T-cell (primary cell): ENCODE measurements at regions not wholly inside any gene's neighbourhood (a gene's known extent, or its start where the extent isn't known, plus 50 kb on each side); places are given as distances from the start of the nearest gene placed in this dataset.

Experiments
- ATAC-seq, 4 experiments: fragments of 200-7000 bp in 3 of 4; fragments of 150-1000 bp in 1 of 4; cut with Tn5 transposase; replicated peaks in 1 of 4; 1 replicate in 3 of 4; 2 replicates in 1 of 4; pipeline ENCODE4 v1.10.0; 2021; ENCODE audit warnings: moderate library complexity in 3 of 4, mild to moderate bottlenecking in 2 of 4, moderate number of reproducible peaks in 1 of 4
- CTCF ChIA-PET, 2 donors: fragments of 300-600 bp; sonication (Branson Sonifier 250); formaldehyde crosslinking; loops; one replicate each; lab custom pipeline; 2022; ENCODE audit warnings: antibody characterized with exemption in 2 of 2; lab: Charles Lee
- POLR2A ChIA-PET, 2 donors: fragments of 300-600 bp; sonication (Branson Sonifier 250); formaldehyde crosslinking; loops; one replicate each; lab custom pipeline; 2022; ENCODE audit warnings: antibody characterized with exemption in 2 of 2; lab: Charles Lee
- DNase-seq, 35 experiments: peaks; one replicate each; pipeline versions ENCODE4 v3.0.0 to v3.0.0-alpha.2; 2013 to 2023
- H3K27ac ChIP-seq: one replicate; pipeline ENCODE4 v1.5.1; 2013; ENCODE audit warnings: low read length
- H3K27me3 ChIP-seq, 2 experiments: replicated peaks in 1 of 2; 1 replicate in 1 of 2; 2 replicates in 1 of 2; pipeline versions ENCODE4 v1.6.1 to v1.7.0; 2013; ENCODE audit warnings: low read length in 1 of 2, mixed read lengths in 1 of 2; ENCODE audit not compliant: control insufficient read depth in 2 of 2, insufficient read depth in 2 of 2; ENCODE audit errors: extremely low read depth in 1 of 2
- H3K36me3 ChIP-seq, 2 donors: 1 replicate in 1 of 2; 2 replicates in 1 of 2; pipeline versions ENCODE4 v1.6.1 to v1.7.0; 2013; ENCODE audit warnings: low read length in 1 of 2; ENCODE audit not compliant: control insufficient read depth in 2 of 2, insufficient read depth in 1 of 2; ENCODE audit errors: extremely low read depth in 1 of 2
- H3K4me1 ChIP-seq, 2 experiments: 1 replicate in 1 of 2; 2 replicates in 1 of 2; pipeline versions ENCODE4 v1.6.1 to v1.7.0; 2013; ENCODE audit warnings: low read length in 2 of 2, mixed read lengths in 1 of 2; ENCODE audit not compliant: insufficient read depth in 2 of 2, control insufficient read depth in 1 of 2; ENCODE audit errors: extremely low read depth in 1 of 2
- H3K4me3 ChIP-seq, 2 donors: 1 replicate in 1 of 2; 2 replicates in 1 of 2; pipeline versions ENCODE4 v1.5.1 to v1.7.0; 2013; ENCODE audit warnings: mild to moderate bottlenecking in 2 of 2, low read length in 1 of 2, moderate library complexity in 1 of 2; ENCODE audit not compliant: control insufficient read depth in 1 of 2; ENCODE audit errors: extremely low read depth in 1 of 2
- H3K9me3 ChIP-seq: 2 replicates; pipeline ENCODE4 v1.7.0; 2013
- H3K27ac Mint-ChIP-seq, 2 donors: one replicate each; pipeline ENCODE4 v1.8.0; 2020 to 2021; ENCODE audit warnings: mild to moderate bottlenecking in 2 of 2, mixed read lengths in 2 of 2
- H3K27me3 Mint-ChIP-seq, 2 donors: one replicate each; pipeline ENCODE4 v1.8.0; 2021 to 2022; ENCODE audit warnings: mixed read lengths in 2 of 2
- H3K36me3 Mint-ChIP-seq: one replicate; pipeline ENCODE4 v1.8.0; 2021; ENCODE audit warnings: mixed read lengths
- H3K4me1 Mint-ChIP-seq, 3 donors: one replicate each; pipeline ENCODE4 v1.8.0; 2020 to 2022; ENCODE audit warnings: mixed read lengths in 3 of 3, mild to moderate bottlenecking in 1 of 3
- H3K4me3 Mint-ChIP-seq, 3 donors: one replicate each; pipeline ENCODE4 v1.8.0; 2020 to 2022; ENCODE audit warnings: mild to moderate bottlenecking in 3 of 3, mixed read lengths in 3 of 3, moderate library complexity in 3 of 3
- H3K9me3 Mint-ChIP-seq, 3 donors: one replicate each; pipeline ENCODE4 v1.8.0; 2020 to 2022; ENCODE audit warnings: mixed read lengths in 3 of 3
- WGBS: methylation state at CpG from one replicate; pipeline ENCODE4 v1.1.5; 2013; ENCODE audit warnings: missing lambda C conversion rate; ENCODE audit not compliant: insufficient coverage; 5-methylcytosine and 5-hydroxymethylcytosine counted together

- no peak overlapping the region for H3K4me3 Mint-ChIP-seq
- H3K9me3 Mint-ChIP-seq = peaks cover 0 to 9% (median 4%) of the 10 kb centered on the region in 3 donors
- no peak for ATAC-seq
- H3K4me3 ChIP-seq = no peak overlapping the region
- 51% methylated on average over 4 of the region's 4 CpGs for WGBS
- no peaks in the 10 kb centered on the region for H3K9me3 ChIP-seq
- no peaks in the 10 kb centered on the region for H3K36me3 Mint-ChIP-seq
- H3K27me3 Mint-ChIP-seq = no peaks in the 10 kb centered on the region
- no peak overlapping the region for H3K27ac ChIP-seq
- POLR2A ChIA-PET = no interaction called here
- H3K4me1 ChIP-seq = no peaks in the 10 kb centered on the region
- no peaks in the 10 kb centered on the region for H3K36me3 ChIP-seq
- no peak overlapping the region for H3K27ac Mint-ChIP-seq
- CTCF ChIA-PET = no interaction called here
- DNase-seq = no peak
- no peaks in the 10 kb centered on the region for H3K27me3 ChIP-seq
- H3K4me1 Mint-ChIP-seq = no peaks in the 10 kb centered on the region
These were observed 821.3 kb upstream of the TMEM132C start for GRCh38 chr12:127445581-127446139.

DNA sequence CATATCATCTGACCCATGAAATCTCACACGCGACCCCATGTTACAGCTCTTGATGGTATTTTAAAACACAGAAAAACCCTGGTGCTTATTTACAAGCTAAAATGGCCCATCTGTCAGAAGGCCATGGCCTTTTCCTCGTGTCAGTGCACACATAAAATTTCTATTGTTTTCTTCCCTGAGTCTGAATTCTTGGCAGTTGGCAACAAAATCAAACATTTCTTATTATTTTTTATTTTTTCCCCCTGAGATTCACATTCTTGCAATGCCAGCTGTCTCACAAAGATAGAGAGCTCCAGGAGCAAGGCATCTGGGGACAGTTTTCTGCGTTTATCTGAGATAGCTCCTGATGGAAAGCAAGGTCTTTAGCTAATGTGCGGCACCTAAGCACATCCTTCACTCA, 818.1 kb upstream of the TMEM132C start:
- no peaks in the 10 kb centered on the region for H3K36me3 ChIP-seq
- Mint-ChIP-seq H3K27me3 (peaks cover 0 to 4% of the 10 kb centered on the region in 2 donors), H3K4me1 (no peaks in the 10 kb centered on the region), H3K36me3 (no peaks in the 10 kb centered on the region), H3K27ac (no peak overlapping the region), H3K9me3 (peaks cover 0 to 4% (median 0%) of the 10 kb centered on the region in 3 donors), H3K4me3 (no peak overlapping the region)
- H3K4me3 ChIP-seq = no peak overlapping the region
- ATAC-seq = no peak
- no peak for DNase-seq
- ChIA-PET CTCF (no interaction called here), POLR2A (interaction anchor here in 1 of 2 donors (0.7 kb wide), 1 partner anchor 1454 kb away, joined by 3 read pairs; no protein-coding TSS in a partner anchor)
- H3K9me3 ChIP-seq = no peaks in the 10 kb centered on the region
- H3K4me1 ChIP-seq = no peaks in the 10 kb centered on the region
- no peak overlapping the region for H3K27ac ChIP-seq
- no peaks in the 10 kb centered on the region for H3K27me3 ChIP-seq
- WGBS = 77% methylated on average over 3 of the region's 5 CpGs

GRCh38 chr12:127450826-127451225, 816.1 kb upstream of the TMEM132C start:
- Histone ChIP-seq H3K4me3 (no peak overlapping the region), H3K36me3 (no peaks in the 10 kb centered on the region), H3K27ac (no peak overlapping the region), H3K27me3 (peaks cover 0 to 16% of the 10 kb centered on the region in 2 experiments), H3K9me3 (no peaks in the 10 kb centered on the region), H3K4me1 (no peaks in the 10 kb centered on the region)
- no peak overlapping the region for H3K27ac Mint-ChIP-seq
- H3K36me3 Mint-ChIP-seq = no peaks in the 10 kb centered on the region
- WGBS = no CpG with 5 or more reads among the region's 2 CpGs
- H3K9me3 Mint-ChIP-seq = no peaks in the 10 kb centered on the region
- ATAC-seq (no peak), DNase-seq (no peak)
- H3K4me1 Mint-ChIP-seq = no peaks in the 10 kb centered on the region
- no peak overlapping the region for H3K4me3 Mint-ChIP-seq
- CTCF ChIA-PET = no interaction called here
- H3K27me3 Mint-ChIP-seq = peaks cover 12 to 16% of the 10 kb centered on the region in 2 donors
- POLR2A ChIA-PET = no interaction called here

DNA sequence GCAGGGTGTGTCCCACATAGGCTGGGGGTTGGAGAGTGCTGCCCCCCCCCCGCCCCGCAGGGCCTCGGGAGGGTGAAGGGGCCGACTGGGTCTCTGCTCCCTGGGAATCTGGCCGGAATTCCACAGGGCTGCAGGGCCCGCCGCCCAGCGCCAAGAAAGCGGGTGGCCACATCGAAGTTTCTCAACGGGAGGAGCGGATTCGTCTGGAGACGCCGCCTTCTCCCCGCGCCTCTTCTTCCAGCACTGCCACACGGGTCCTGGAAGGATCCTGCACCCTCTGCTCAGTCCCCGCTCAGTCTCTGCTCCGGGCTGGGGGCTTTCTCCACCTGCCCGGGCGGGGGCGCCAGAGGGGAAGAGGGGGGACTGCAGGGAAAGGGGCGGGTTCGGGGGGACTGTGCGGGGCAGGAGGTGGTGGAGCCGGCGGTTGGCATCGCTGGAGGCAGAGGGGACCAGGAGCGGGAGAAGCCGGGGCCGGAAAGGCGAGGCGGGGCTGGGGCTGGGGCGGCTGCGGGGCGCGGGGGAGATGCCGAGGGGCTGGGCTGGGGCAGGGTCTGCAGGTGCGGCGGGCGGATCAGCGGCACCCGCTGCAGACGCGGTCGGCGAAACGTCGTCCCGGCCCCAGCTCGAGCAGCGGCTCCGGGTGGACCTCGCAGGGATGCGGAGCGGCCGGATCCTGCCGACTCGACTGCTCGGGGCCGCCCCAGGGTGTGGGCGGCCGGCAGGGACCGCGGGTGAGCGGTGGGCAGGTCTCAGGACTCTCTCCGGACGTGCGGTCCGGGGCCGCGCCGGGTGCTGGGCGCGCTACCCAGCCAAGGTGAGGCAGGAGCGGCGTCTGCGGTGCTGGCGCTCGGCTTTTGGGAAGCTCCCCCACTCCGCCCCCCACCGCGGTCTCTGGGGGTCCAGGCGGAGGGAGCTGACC, 811.4 kb upstream of the TMEM132C start:
- H3K27me3 ChIP-seq = peaks cover 0 to 24% of the 10 kb centered on the region in 2 experiments
- POLR2A ChIA-PET = no interaction called here
- H3K4me1 ChIP-seq = no peaks in the 10 kb centered on the region
- WGBS = 15% methylated on average over 80 of the region's 85 CpGs
- no peak overlapping the region for H3K27ac ChIP-seq
- Mint-ChIP-seq H3K4me1 (no peaks in the 10 kb centered on the region), H3K4me3 (no peak overlapping the region), H3K36me3 (no peaks in the 10 kb centered on the region), H3K9me3 (no peaks in the 10 kb centered on the region), H3K27ac (no peak overlapping the region), H3K27me3 (peaks cover 16 to 21% of the 10 kb centered on the region in 2 donors)
- H3K9me3 ChIP-seq = no peaks in the 10 kb centered on the region
- ATAC-seq = no peak
- no peak overlapping the region for H3K4me3 ChIP-seq
- DNase-seq = no peak
- no peaks in the 10 kb centered on the region for H3K36me3 ChIP-seq
- CTCF ChIA-PET = no interaction called here

DNA sequence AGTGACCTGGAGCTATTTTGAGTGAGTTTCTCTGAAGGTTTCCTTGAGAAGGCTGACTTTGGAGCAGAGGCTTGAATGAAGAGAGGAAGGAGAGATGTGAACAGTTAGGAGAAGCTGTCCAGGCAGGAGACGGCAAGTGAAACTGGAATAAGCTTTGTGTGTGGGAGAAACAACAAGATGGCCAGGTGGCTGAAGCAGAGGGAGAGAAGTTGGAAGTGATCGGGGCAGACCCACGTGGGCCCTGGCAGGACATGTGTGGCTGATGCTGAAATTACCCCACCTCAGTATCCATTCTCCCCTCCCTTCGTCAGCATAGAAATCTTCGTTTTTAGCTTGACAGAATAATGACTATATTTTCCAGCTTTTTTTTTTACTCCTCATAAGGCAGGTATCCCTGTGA, 809.2 kb upstream of the TMEM132C start:
- POLR2A ChIA-PET = no interaction called here
- no peaks in the 10 kb centered on the region for H3K4me1 ChIP-seq
- CTCF ChIA-PET = no interaction called here
- Mint-ChIP-seq H3K27ac (no peak overlapping the region), H3K27me3 (peaks cover 16 to 21% of the 10 kb centered on the region in 2 donors), H3K4me3 (no peak overlapping the region), H3K36me3 (no peaks in the 10 kb centered on the region), H3K4me1 (no peaks in the 10 kb centered on the region), H3K9me3 (no peaks in the 10 kb centered on the region)
- H3K27me3 ChIP-seq = peaks cover 0 to 24% of the 10 kb centered on the region in 2 experiments
- DNase-seq (no peak), ATAC-seq (no peak)
- WGBS = 74% methylated on average over 3 of the region's 5 CpGs
- H3K36me3 ChIP-seq = no peaks in the 10 kb centered on the region
- no peak overlapping the region for H3K4me3 ChIP-seq
- H3K27ac ChIP-seq = no peak overlapping the region
- no peaks in the 10 kb centered on the region for H3K9me3 ChIP-seq

DNA sequence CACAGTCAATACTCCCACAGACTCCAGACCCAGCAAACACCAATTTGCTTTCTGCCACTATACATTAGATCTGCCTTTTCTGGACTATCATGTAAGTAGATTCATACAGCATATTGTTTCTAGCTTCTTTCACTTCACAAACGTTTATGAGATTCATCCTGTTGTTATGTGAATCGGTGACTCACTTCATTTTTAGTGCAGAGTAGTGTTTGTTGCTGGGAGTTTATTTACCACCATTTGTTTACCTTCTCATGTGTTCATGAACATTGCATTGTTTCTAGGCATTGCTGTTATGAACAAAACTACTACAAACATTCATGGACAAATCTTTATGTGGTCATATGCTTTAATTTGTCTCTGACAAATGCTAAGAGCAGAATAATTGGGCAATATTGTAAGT, 807.8 kb upstream of the TMEM132C start:
- Mint-ChIP-seq H3K4me3 (no peak overlapping the region), H3K9me3 (peaks cover 0 to 2% (median 0%) of the 10 kb centered on the region in 3 donors), H3K36me3 (no peaks in the 10 kb centered on the region), H3K27me3 (peaks cover 15% of the 10 kb centered on the region in 2 donors), H3K27ac (no peak overlapping the region), H3K4me1 (no peaks in the 10 kb centered on the region)
- CTCF ChIA-PET = no interaction called here
- ATAC-seq (no peak), DNase-seq (no peak)
- H3K27ac ChIP-seq = no peak overlapping the region
- H3K4me3 ChIP-seq = no peak overlapping the region
- H3K9me3 ChIP-seq = no peaks in the 10 kb centered on the region
- H3K4me1 ChIP-seq = no peaks in the 10 kb centered on the region
- POLR2A ChIA-PET = no interaction called here
- peaks cover 0 to 22% of the 10 kb centered on the region in 2 experiments for H3K27me3 ChIP-seq
- no peaks in the 10 kb centered on the region for H3K36me3 ChIP-seq
- no CpG with 5 or more reads among the region's 2 CpGs for WGBS
